Stimulated activated naive CD4-positive, alpha-beta T cell (primary cell): ENCODE measurements at regions not wholly inside any gene's neighbourhood (a gene's known extent, or its start where the extent isn't known, plus 50 kb on each side); places are given as distances from the start of the nearest gene placed in this dataset.
A peak's percentile ranks its signal among the peaks of the same experiment; 100 is the strongest.
"Not testable (repeated sequence)": the region's sequence is repeated elsewhere in the genome, so short reads cannot be mapped to it uniquely, and the experiment has no call there.

ENCODE experiments used
- DNase-seq, 6 experiments: peaks; one replicate each; lab custom pipeline; 2025; lab: John Stamatoyannopoulos, UW

DNA sequence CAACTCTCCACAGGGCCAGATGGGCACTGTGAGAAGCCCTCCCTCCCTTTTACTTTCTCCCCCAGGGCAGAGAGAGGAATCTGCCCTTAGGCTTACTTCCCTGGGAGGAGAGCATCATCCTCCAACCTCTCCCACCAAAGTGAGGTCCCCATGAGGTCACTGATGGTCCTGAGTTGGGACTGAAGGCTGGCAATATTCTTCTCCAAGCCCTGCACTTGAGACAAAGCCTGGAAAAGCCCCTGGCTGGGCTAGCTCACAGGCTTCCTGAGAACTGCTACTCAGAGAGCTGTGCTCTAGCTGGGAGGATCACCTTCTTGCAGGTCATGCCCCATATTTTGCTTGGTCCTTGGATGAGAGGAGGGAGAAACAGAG is 110.0 kb upstream of the MEF2A start:
- no peak for DNase-seq

DNA sequence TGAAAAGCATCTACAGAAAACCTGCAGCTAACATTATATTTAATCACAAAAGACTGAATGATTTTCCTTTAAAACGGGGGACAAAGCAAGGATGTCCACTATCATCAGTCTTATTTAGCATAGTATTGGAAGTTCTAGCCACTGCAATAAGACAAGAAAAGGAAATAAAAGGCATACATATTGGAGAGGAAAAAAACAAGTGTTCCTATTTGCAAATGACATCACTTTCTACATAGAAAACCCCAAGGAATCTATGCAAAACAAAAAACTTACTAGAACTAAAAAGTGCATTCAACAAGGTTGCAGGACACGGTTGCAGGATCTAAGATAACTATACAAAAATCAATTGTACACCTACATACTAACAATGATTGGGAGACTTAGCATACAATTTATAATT is 101.6 kb upstream of the MEF2A start:
- DNase-seq = no peak

DNA sequence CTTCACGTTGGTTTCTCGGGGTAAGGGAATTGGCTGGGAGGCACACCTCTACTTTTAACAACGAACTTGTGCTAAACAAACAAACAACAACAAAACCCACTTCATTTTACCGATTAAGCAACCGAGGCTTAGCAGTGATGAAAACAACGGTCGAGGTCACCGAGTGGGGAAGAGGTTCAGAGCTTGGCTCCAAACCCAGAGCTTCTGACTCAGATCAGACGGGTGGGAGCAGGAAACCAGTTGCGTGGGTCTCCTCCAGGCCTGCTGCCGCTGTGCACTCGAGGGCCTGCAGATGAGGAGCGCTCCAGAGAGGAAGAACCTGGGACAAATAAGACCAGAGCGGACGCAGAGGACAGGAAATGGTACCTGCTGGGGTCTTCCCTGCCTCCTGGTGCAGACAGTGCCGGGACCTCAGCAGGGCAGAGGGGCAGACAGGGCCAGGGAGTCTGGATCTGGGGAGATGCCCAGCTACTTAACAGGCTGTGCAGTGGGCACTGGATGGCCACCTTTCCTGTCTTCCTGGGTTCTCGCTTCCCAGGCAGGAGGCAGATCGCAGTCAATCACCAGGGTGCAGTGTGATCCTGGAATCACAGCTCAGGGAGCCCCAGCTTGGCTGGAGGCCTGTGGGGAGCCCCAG is 99.0 kb upstream of the MEF2A start:
- DNase-seq = no peak

- DNase-seq = no peak
Observed at GRCh38 chr15:99467338-99467720, 98.5 kb upstream of the MEF2A start.

GRCh38 chr15:99467853-99468464 is 97.8 kb upstream of the MEF2A start:
- DNase-seq = no peak

GRCh38 chr15:99470204-99470603 is 95.6 kb upstream of the MEF2A start:
- DNase-seq = not testable (repeated sequence)

DNA sequence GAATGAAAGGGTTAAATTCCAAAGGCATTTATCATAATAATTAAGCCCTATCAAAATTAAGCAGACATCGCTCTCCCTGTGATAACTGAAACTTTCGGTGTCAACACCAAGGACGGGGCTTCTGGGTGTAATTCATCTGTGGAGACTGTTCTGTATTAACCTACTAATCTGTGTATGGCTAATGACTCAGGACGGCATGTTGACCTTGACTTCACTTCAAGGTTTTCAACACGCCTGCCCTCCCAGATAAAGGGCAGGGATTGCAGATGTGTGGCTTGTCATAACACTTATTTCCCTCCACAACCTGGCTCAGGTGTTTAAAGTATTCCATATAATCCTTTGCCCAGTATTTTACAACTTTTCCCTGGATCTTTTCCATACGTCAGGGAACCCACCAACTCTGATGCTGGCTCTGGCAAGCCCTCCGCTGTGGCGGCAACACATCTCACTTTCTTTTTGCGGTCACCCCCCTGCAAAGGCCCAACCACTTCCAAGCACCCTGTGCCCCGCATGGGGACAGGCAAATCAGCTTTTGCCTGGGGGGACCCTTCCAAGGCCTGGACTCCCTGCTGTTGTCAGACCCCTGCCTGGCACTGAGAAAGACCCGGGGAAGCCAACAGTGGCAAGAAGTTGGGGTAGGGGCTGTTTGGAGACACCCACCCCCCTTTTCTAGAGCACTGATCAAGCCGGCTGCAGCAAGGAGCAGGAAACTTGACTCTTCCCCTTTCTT is 93.2 kb upstream of the MEF2A start:
- DNase-seq = no peak

- DNase-seq = no peak
Observed at GRCh38 chr15:99473981-99474906, 91.5 kb upstream of the MEF2A start.

- no peak for DNase-seq
Observed at GRCh38 chr15:99474909-99475753, 90.7 kb upstream of the MEF2A start.

GRCh38 chr15:99475754-99476412 is 89.9 kb upstream of the MEF2A start:
- no peak for DNase-seq

- peak in 3 of 6 experiments; percentile 29 to 49 (median 41) for DNase-seq
Observed at GRCh38 chr15:99476413-99477222, 89.2 kb upstream of the MEF2A start.

- DNase-seq = no peak
Observed at GRCh38 chr15:99477791-99478471, 87.9 kb upstream of the MEF2A start.

- no peak for DNase-seq
Observed at GRCh38 chr15:99478977-99479376, 86.8 kb upstream of the MEF2A start.

DNA sequence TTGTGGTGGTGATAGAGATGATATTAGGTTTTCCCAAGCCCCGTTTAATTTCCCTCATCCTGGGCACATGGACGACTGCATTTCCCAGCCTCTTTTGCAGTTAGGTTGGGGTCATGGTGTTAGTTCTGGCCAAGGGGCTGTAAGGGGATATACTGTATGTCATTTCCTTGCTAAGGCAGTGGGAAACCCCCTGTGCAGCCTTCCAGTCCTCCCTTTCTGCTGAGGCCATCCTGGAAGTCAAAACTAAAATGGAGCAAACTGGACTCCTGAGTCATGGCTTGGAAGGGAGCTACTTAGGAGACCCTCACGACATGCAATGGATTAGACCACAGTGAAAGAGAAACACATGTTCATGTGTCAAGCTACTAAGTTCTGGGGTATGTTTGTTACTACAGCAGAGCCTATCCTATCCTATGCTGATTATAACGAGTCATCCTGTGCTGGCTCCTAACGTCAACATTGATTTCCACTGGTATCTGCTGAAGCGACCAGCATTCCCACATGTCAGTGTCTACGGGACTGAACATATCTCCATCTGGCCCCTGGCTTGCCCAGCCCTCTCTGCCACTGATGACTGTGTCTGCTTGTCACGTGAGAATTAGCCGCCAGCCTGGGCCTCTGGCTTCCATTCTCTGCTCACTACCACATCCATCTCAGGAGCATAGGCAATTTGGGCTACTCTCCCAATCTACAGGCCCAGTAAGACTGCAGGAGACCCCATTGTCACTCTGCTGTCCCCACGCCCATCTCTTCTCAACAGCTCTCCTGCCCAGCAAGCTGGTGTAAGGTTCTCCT is 85.6 kb upstream of the MEF2A start:
- no peak for DNase-seq

DNA sequence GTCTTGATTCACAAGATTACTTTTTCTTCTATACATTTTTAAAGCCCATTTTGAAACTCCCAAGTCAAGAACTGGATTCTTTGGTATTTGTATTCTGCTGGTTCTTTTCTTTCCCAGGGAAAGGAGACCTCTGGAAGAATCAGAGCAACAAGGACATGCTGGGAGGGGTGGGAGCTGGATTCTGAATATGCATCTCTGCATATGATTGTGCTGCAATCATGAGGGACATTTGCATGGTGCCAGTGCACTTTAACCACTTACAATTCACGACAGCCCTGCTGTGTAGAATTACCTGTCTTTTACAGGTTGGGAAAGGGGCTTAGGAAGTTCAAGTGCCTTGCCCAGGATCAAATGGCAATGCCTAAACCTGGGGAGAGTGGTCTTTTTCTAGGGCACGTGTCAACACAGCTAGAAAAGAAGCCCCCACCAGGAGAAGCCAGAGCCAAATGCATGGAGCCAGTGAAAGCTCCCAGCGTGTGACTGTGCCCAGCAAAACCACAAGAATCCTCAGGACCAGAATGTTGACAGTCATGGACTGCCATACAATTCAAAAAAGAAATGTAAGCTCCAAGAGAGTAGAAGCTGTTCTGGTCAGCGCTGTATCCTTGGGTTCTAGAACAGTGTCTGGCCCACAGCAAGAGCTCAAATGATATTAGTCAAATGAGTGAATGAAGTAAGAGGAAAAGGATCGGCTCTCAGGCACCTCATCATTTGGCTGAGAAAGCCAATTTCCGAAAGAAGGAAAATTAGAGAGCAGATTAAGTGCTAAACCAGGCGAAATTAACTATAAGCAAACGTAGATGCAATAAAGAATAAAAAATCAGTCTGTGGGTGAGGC is 84.5 kb upstream of the MEF2A start:
- no peak for DNase-seq

- DNase-seq = no peak
Observed at GRCh38 chr15:99481951-99482230, 83.9 kb upstream of the MEF2A start.

DNA sequence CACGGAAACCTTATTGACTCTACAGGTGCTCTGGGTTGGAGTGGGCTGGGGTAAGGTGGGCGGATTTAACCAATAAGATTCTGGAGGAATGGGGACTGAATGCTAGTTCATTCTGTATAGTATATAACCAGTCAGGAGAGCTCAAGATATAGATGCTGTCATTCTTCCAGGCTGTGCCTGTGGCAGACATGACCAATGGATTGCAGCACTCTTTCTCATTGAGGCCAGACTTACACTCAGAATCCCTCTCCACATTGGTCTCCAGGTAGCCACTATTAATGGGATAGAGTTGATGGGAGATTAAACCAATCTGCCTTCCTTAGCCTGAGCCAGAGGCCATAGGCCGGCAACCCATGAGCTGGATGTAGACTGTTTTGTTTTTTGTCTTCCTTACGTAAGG is 82.8 kb upstream of the MEF2A start:
- DNase-seq = no peak
